Esophagus (tissue), 2 donors: ENCODE measurements at regions not wholly inside any gene's neighbourhood (a gene's known extent, or its start where the extent isn't known, plus 50 kb on each side); places are given as distances from the start of the nearest gene placed in this dataset.

Experiments used
- H3K27ac ChIP-seq, 2 donors: one replicate each; pipeline ENCODE4 v1.5.1; 2013; ENCODE audit warnings: low read depth in 2 of 2, mild to moderate bottlenecking in 2 of 2, inconsistent platforms in 1 of 2, low read length in 1 of 2, moderate library complexity in 1 of 2
- H3K27me3 ChIP-seq, 2 donors: one replicate each; pipeline ENCODE4 v1.6.1; 2013; ENCODE audit warnings: low read length in 2 of 2, control low read depth in 1 of 2, mild to moderate bottlenecking in 1 of 2; ENCODE audit not compliant: insufficient read depth in 2 of 2, control insufficient read depth in 1 of 2
- H3K36me3 ChIP-seq, 2 donors: one replicate each; pipeline ENCODE4 v1.6.1; 2013; ENCODE audit warnings: low read length in 1 of 2; ENCODE audit not compliant: control insufficient read depth in 2 of 2, insufficient read depth in 2 of 2
- H3K4me1 ChIP-seq, 2 donors: one replicate each; pipeline ENCODE4 v1.6.1; 2013; ENCODE audit warnings: low read length in 1 of 2; ENCODE audit not compliant: control insufficient read depth in 2 of 2, insufficient read depth in 2 of 2
- H3K4me3 ChIP-seq, 2 donors: one replicate each; pipeline ENCODE4 v1.5.1; 2013; ENCODE audit warnings: low read length in 2 of 2, mild to moderate bottlenecking in 2 of 2, low read depth in 1 of 2, moderate library complexity in 1 of 2
- H3K9me3 ChIP-seq, 2 donors: one replicate each; pipeline ENCODE4 v1.6.1; 2013; ENCODE audit warnings: mild to moderate bottlenecking in 2 of 2, low read depth in 1 of 2, low read length in 1 of 2, moderate library complexity in 1 of 2; ENCODE audit not compliant: control insufficient read depth in 2 of 2, insufficient read depth in 1 of 2
- WGBS, 2 donors: extraction: QIAGEN DNeasy Blood & Tissue Kit; methylation state at CpG; one replicate each; pipeline ENCODE4 v1.1.7; 2013; 5-methylcytosine and 5-hydroxymethylcytosine counted together
- donor health status: healthy with polysubstance abuse.
- donor health status: Bipolar disorder and iron deficiency.

GRCh38 chr7:91550931-91551330 is 286.7 kb downstream of the FZD1 start:
- 58 to 75% methylated on average over 1 of the region's 1 CpG for WGBS, 2 donors

GRCh38 chr7:91551377-91552175 is 287.3 kb downstream of the FZD1 start:
- Histone ChIP-seq H3K9me3 (no peaks in the 10 kb centered on the region), H3K27ac (no peak overlapping the region), H3K27me3 (no peaks in the 10 kb centered on the region), H3K36me3 (no peaks in the 10 kb centered on the region), H3K4me1 (no peaks in the 10 kb centered on the region), H3K4me3 (no peak overlapping the region)
- WGBS, 2 donors: 68 to 75% methylated on average over 5 of the region's 5 CpGs

More at GRCh38 chr7:91550931-91551330, 286.7 kb downstream of the FZD1 start:
- no peaks in the 10 kb centered on the region for H3K9me3 ChIP-seq
- no peaks in the 10 kb centered on the region for H3K36me3 ChIP-seq
- no peaks in the 10 kb centered on the region for H3K27me3 ChIP-seq
- no peak overlapping the region for H3K27ac ChIP-seq
- H3K4me1 ChIP-seq: no peaks in the 10 kb centered on the region
- H3K4me3 ChIP-seq: no peak overlapping the region

GRCh38 chr7:91553410-91553895 is 289.2 kb downstream of the FZD1 start:
- H3K27me3 ChIP-seq: no peaks in the 10 kb centered on the region
- no peak overlapping the region for H3K27ac ChIP-seq
- no peaks in the 10 kb centered on the region for H3K4me1 ChIP-seq
- whole genome bisulfite sequencing, 2 donors: 90 to 96% methylated on average over 3 of the region's 3 CpGs
- H3K9me3 ChIP-seq: no peaks in the 10 kb centered on the region
- no peak overlapping the region for H3K4me3 ChIP-seq
- H3K36me3 ChIP-seq: no peaks in the 10 kb centered on the region

- Histone ChIP-seq H3K4me1 (no peaks in the 10 kb centered on the region), H3K27ac (no peak overlapping the region), H3K4me3 (no peak overlapping the region), H3K9me3 (no peaks in the 10 kb centered on the region), H3K36me3 (no peaks in the 10 kb centered on the region), H3K27me3 (no peaks in the 10 kb centered on the region)
- WGBS, 2 donors: 77 to 85% methylated on average over 6 of the region's 6 CpGs
Observed at GRCh38 chr7:91554883-91555282, 290.6 kb downstream of the FZD1 start.

- WGBS, 2 donors: 78 to 88% methylated on average over 4 of the region's 4 CpGs
- no peaks in the 10 kb centered on the region for H3K36me3 ChIP-seq
- H3K27ac ChIP-seq: no peak overlapping the region
- H3K4me3 ChIP-seq: no peak overlapping the region
- no peaks in the 10 kb centered on the region for H3K9me3 ChIP-seq
- no peaks in the 10 kb centered on the region for H3K27me3 ChIP-seq
- no peaks in the 10 kb centered on the region for H3K4me1 ChIP-seq
Observed at GRCh38 chr7:91556239-91556638, 292.0 kb downstream of the FZD1 start.

- no peak overlapping the region for H3K27ac ChIP-seq
- 52 to 58% methylated on average over 7 of the region's 7 CpGs for WGBS, 2 donors
- H3K36me3 ChIP-seq: no peaks in the 10 kb centered on the region
- H3K4me3 ChIP-seq: no peak overlapping the region
- H3K9me3 ChIP-seq: no peaks in the 10 kb centered on the region
- H3K4me1 ChIP-seq: no peaks in the 10 kb centered on the region
- H3K27me3 ChIP-seq: no peaks in the 10 kb centered on the region
Observed at GRCh38 chr7:91556956-91557650, 292.9 kb downstream of the FZD1 start.

- H3K9me3 ChIP-seq: no peaks in the 10 kb centered on the region
- no peaks in the 10 kb centered on the region for H3K4me1 ChIP-seq
- WGBS, 2 donors: 46 to 57% methylated on average over 8 of the region's 8 CpGs
- H3K36me3 ChIP-seq: no peaks in the 10 kb centered on the region
- no peaks in the 10 kb centered on the region for H3K27me3 ChIP-seq
- no peak overlapping the region for H3K27ac ChIP-seq
- no peak overlapping the region for H3K4me3 ChIP-seq
Observed at GRCh38 chr7:91557789-91558404, 293.7 kb downstream of the FZD1 start.

GRCh38 chr7:91559947-91560346 is 295.7 kb downstream of the FZD1 start:
- H3K4me1 ChIP-seq: no peaks in the 10 kb centered on the region
- no peaks in the 10 kb centered on the region for H3K27me3 ChIP-seq
- H3K36me3 ChIP-seq: no peaks in the 10 kb centered on the region
- no peak overlapping the region for H3K4me3 ChIP-seq
- 92 to 94% methylated on average over 2 of the region's 2 CpGs for WGBS, 2 donors
- no peak overlapping the region for H3K27ac ChIP-seq
- H3K9me3 ChIP-seq: no peaks in the 10 kb centered on the region

GRCh38 chr7:91564101-91564500 is 299.9 kb downstream of the FZD1 start:
- Histone ChIP-seq H3K36me3 (no peaks in the 10 kb centered on the region), H3K27me3 (no peaks in the 10 kb centered on the region), H3K4me1 (no peaks in the 10 kb centered on the region), H3K9me3 (no peaks in the 10 kb centered on the region), H3K4me3 (no peak overlapping the region), H3K27ac (no peak overlapping the region)
- 100% methylated on average over 1 of the region's 1 CpG for WGBS, 2 donors
